Smooth muscle cell of the brain vasculature (primary cell): ENCODE measurements at regions not wholly inside any gene's neighbourhood (a gene's known extent, or its start where the extent isn't known, plus 50 kb on each side); places are given as distances from the start of the nearest gene placed in this dataset.

Experiments
- DNase-seq: peaks from one replicate; pipeline ENCODE4 v3.0.0-alpha.2; 2012; ENCODE audit warnings: low read depth, low spot score

- DNase-seq: no peak
Observed at GRCh38 chr10:128549101-128549608, 422.9 kb upstream of the MKI67 start.

GRCh38 chr10:128550045-128550444 lies 423.8 kb upstream of the MKI67 start:
- no peak for DNase-seq

- no peak for DNase-seq
Observed at GRCh38 chr10:128551475-128551874, 425.3 kb upstream of the MKI67 start.

- DNase-seq: no peak
Observed at GRCh38 chr10:128553755-128554154, 427.5 kb upstream of the MKI67 start.

- no peak for DNase-seq
Observed at GRCh38 chr10:128556182-128557110, 430.2 kb upstream of the MKI67 start.

- no peak for DNase-seq
Observed at GRCh38 chr10:128557149-128557710, 431.0 kb upstream of the MKI67 start.

GRCh38 chr10:128560406-128560805 lies 434.2 kb upstream of the MKI67 start:
- DNase-seq: no peak

GRCh38 chr10:128560993-128561392 lies 434.8 kb upstream of the MKI67 start:
- no peak for DNase-seq

- DNase-seq: no peak
Observed at GRCh38 chr10:128563387-128563786, 437.2 kb upstream of the MKI67 start.

GRCh38 chr10:128563904-128564303 lies 437.7 kb upstream of the MKI67 start:
- DNase-seq: no peak

- no peak for DNase-seq
Observed at GRCh38 chr10:128566361-128566968, 440.2 kb upstream of the MKI67 start.

GRCh38 chr10:128567551-128567950 lies 441.3 kb upstream of the MKI67 start:
- no peak for DNase-seq

- no peak for DNase-seq
Observed at GRCh38 chr10:128568041-128568440, 441.8 kb upstream of the MKI67 start.

- DNase-seq: no peak
Observed at GRCh38 chr10:128568491-128568890, 442.3 kb upstream of the MKI67 start.

- DNase-seq: no peak
Observed at GRCh38 chr10:128568990-128569945, 443.0 kb upstream of the MKI67 start.

GRCh38 chr10:128570319-128570995 lies 444.2 kb upstream of the MKI67 start:
- DNase-seq: no peak

- DNase-seq: no peak
Observed at GRCh38 chr10:128571071-128571470, 444.8 kb upstream of the MKI67 start.

GRCh38 chr10:128571745-128572144 lies 445.5 kb upstream of the MKI67 start:
- no peak for DNase-seq

- DNase-seq: no peak
Observed at GRCh38 chr10:128572696-128573095, 446.5 kb upstream of the MKI67 start.

GRCh38 chr10:128573281-128573845 lies 447.1 kb upstream of the MKI67 start:
- no peak for DNase-seq
